Cardiac fibroblast (primary cell): ENCODE measurements at regions not wholly inside any gene's neighbourhood (a gene's known extent, or its start where the extent isn't known, plus 50 kb on each side); places are given as distances from the start of the nearest gene placed in this dataset.
"Not testable (repeated sequence)": the region's sequence is repeated elsewhere in the genome, so short reads cannot be mapped to it uniquely, and the experiment has no call there.

Experiments used
- DNase-seq, 2 donors: peaks; one replicate each; pipeline versions ENCODE4 v3.0.0 to v3.0.0-alpha.2; 2010; ENCODE audit warnings: low read depth in 2 of 2
- H3K4me3 ChIP-seq, 2 donors: replicated peaks in 1 of 2; 1 replicate in 1 of 2; 2 replicates in 1 of 2; pipeline ENCODE4 v1.5.1; 2011; ENCODE audit warnings: low read depth in 2 of 2, low read length in 2 of 2, mild to moderate bottlenecking in 2 of 2, moderate library complexity in 1 of 2
- TF ChIP-seq, protein P1 (sequence below): IDR thresholded peaks from one replicate; pipeline ENCODE4 v1.5.1; 2011; ENCODE audit warnings: low read depth, mild to moderate bottlenecking, low read length, inconsistent platforms

DNA sequence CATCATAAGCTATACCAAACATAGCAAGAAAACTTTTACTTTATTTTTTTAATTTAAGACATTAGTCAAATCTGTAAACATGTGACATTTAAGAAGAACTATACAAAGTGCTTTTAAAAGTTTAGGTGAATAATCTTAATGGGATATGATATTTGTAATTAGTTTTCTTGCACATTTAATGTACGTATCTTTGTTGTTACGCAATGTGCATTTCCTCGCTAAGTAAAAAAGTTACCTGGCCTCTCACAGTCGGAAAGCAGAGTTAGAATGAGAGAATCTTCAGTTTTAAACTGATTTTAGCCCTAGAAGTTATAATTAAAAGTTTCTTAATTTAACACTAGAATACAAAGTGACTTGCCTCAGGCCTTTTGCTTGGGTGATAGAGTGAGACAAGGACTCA lies 589.8 kb downstream of the DMRTA1 start:
- TF ChIP-seq, protein P1, sequence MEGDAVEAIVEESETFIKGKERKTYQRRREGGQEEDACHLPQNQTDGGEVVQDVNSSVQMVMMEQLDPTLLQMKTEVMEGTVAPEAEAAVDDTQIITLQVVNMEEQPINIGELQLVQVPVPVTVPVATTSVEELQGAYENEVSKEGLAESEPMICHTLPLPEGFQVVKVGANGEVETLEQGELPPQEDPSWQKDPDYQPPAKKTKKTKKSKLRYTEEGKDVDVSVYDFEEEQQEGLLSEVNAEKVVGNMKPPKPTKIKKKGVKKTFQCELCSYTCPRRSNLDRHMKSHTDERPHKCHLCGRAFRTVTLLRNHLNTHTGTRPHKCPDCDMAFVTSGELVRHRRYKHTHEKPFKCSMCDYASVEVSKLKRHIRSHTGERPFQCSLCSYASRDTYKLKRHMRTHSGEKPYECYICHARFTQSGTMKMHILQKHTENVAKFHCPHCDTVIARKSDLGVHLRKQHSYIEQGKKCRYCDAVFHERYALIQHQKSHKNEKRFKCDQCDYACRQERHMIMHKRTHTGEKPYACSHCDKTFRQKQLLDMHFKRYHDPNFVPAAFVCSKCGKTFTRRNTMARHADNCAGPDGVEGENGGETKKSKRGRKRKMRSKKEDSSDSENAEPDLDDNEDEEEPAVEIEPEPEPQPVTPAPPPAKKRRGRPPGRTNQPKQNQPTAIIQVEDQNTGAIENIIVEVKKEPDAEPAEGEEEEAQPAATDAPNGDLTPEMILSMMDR: no peak
- H3K4me3 ChIP-seq: no peak overlapping the region
- DNase-seq: no peak

GRCh38 chr9:23039402-23039801 lies 592.8 kb downstream of the DMRTA1 start:
- no peak overlapping the region for H3K4me3 ChIP-seq
- DNase-seq: no peak
- TF ChIP-seq, protein P1: no peak

DNA sequence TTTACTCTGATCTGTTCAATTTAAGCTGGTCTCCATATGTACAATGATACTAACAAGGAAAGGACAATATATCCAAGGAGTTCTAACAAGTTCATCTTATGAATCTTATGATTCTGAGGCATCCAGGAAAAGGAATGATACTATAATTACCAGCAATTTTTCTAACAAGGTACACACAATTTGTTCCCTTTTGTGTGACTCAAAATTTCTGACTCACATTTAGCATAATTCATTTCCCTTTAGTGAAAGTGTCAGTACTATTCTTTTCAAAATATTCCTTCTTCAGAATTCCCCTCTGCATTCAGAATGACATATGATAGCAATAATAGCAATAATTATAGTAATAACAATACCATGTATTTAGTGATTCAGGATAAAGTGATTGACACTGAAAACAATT lies 594.8 kb downstream of the DMRTA1 start:
- H3K4me3 ChIP-seq: no peak overlapping the region
- TF ChIP-seq, protein P1: no peak
- no peak for DNase-seq

GRCh38 chr9:23044549-23044948 lies 597.9 kb downstream of the DMRTA1 start:
- TF ChIP-seq, protein P1: no peak
- DNase-seq: peak in 1 of 2 donors; percentile 3
- H3K4me3 ChIP-seq: no peak overlapping the region

DNA sequence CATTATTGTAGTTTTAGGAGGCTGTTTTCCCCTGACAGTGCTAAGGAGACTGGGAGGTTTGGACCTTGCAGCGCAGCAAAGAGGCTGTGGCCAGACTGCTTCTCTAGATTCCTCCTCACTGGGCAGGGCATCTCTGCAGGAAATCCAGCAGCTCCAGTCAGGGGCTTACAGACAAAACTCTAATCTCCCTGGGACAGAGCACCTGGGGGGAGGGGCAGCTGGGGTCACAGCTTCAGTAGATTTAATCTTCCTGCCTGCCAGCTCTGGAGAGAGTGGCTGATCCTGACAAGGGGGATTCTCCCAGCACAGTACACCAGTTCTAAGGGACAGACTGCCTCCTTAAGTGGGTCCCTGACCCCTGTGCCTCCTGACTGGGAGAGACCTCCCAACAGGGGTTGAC lies 599.4 kb downstream of the DMRTA1 start:
- not testable (repeated sequence) for DNase-seq, H3K4me3 ChIP-seq

DNA sequence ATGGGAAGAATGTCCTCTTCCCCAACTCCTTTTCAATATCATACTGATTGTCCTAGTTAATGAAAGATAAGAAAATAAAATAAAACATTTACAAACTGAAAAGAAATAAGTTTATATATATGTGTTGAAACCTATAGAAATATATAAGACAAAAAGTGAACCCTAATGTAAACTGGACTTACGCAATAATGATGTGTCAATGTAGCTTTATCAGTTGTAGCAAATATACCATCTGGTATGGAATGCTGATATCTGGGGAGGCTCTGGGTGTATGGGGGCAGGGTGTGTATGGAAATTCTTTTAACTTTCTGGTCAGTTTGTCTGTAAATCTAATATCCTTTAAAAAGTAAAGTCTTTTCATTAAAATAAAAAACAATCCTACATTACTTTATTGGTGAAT lies 603.9 kb downstream of the DMRTA1 start:
- DNase-seq: no peak
- TF ChIP-seq, protein P1: no peak

DNA sequence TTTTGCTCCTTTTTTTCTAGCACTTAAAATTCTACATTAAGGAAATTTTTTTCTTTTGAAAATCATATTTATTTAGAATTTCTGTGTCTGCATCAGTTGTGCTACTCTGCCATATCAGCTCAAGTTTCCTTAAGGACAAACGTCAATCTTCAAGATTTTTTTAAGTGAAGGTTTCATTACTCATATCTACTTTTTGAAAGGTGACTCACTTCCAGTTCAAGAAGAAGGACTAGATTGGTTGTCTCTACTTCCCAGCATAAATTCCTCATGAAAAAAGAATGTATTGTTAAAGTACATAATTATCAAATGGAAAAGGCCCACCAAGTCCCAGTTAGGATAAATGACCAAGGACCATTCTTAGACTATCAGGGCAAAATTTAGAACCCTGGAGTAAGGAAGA lies 626.5 kb downstream of the DMRTA1 start:
- H3K4me3 ChIP-seq: no peak overlapping the region
- DNase-seq: peak in 1 of 2 donors; percentile 1
- TF ChIP-seq, protein P1: no peak

More for the DNA sequence above, 603.9 kb downstream of the DMRTA1 start:
- no peak overlapping the region for H3K4me3 ChIP-seq
